NCI-H82 (cell line): ENCODE measurements at regions not wholly inside any gene's neighbourhood (a gene's known extent, or its start where the extent isn't known, plus 50 kb on each side); places are given as distances from the start of the nearest gene placed in this dataset.

Source experiments
- DNase-seq: peaks from one replicate; lab custom pipeline; 2025; lab: John Stamatoyannopoulos, UW

- no peak for DNase-seq
These were observed 69.7 kb upstream of the CTDP1 start for GRCh38 chr18:79609841-79610281.

DNA sequence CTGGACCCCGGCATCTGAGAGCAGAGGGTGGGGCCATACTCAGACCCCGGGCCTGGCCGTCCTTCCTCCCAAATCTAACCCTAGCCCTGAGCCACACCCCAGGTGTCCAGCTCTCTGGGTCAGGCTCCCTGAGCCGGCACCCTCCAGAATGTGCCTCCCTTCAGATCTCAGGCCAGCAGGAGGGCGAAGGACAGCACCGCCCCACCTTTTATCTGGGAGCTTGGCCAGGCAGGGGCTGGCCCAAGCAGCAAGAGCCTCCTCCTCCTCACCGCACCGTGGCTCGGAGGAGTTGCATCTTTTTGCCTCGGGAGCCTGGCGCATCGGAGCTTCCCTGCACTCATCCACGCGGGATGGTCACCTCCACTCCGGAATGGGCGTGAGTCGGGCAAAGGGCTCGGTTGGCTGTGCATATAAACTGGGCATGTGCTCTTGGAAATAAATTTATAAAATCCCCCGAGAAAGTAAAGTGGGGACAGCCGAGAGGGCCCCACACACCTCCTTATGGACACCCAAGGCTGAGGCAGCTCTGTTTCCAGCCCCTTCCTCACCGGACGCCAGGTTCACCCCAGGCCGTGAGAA, 69.1 kb upstream of the CTDP1 start:
- DNase-seq, result no peak

DNA sequence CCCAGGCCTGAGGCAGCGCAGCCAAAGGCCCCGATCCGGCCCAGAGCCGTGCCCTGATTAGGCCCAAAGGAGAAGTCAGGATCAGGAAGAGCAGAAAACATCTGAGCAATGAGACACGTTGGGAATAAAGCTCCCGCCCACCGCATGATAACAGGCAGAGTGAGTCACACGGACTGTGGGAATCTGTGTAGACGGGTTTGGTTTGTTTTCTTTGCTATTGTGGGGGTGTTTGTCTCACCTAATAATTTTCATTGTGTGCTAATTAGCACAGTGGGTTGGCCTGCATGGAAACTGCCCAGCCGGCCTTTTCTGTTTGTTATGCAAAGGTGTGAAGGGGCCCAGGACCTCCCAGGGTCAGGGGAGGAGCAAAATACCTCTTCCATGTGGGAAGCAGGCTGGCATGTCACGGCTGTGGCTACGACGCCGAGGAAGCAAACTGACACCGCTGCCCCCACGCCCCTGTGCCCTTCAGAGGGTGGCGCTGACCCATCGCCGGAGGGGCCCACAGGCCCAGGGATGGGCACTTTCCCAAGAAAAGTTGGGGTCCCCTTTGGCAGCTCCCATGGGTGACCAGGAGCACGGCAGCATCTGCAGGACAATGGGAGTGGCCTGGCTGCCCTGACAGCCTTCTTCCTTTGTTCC, 68.4 kb upstream of the CTDP1 start:
- DNase-seq, result no peak

DNA sequence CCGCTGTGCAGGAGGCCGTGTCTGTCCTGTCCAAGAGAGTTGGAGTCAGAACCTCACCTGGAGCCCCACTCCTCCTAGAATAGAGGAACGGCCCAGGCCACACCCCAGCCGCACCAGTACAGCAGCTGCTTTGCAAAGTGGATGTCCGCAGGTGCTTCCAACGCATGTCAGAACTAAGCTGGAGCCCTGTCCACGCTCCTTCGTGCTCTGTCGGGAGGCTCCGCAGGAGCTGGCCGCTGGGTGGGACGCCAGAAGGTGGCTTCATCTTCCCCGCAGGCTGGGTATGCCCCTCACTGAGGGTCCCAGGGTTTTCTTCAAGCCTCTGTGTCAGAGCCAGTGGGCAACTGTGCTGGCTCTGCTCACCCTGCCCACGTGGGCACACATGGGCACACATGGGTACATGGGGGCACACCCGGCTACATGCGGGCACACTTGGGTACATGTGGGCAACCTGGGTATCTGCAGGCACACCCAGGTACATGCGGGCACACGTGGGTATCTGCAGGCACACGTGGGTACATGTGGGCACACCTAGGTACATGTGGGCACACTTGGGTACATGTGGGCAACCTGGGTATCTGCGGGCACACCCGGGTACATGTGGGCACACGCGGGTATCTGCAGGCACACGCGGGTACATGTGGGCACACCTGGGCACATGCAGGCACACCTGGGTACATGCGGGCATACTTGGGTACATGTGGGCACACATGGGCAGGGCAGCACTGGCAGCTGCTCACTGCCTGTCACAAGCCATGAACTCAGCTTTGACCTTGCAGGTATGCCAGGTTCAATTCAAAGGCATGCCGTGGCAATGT, 67.1 kb upstream of the CTDP1 start:
- DNase-seq, result no peak

DNA sequence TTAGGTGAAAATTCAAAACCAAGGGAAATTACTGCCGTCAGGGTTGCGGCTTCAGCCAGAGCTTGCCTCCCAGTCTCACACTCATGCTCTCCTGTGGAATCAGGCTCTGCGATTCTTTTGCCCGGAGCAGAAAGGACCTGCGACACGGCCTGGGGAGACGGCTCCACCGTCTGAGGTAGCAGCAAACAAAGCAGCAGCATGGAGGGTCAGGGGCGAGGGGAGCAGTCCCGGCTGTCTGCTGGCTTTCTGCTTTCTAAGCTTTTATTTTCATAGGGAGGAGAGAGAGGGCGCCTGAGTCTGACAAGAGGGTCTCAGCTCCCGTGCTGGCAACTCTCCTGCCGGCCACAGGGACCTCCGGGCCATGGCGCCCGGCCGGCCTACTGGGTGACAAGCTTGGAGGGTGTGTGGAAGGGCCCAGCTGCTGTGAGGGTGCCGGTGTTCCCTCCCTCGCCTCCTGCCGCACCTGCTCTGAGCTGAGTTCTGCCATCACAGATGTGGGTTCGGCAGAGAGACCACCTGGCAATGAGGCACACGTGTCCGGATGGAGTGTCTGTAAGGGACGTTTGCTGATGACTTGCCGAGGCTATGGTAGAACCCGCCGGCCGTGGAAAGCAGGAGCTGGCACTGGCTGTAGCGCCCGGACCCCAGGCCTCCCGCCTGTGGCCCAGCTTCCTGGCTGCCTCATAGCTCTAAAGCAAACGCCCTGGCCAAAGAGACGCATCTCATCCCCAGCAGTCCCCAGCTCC, 66.2 kb upstream of the CTDP1 start:
- no peak for DNase-seq

DNA sequence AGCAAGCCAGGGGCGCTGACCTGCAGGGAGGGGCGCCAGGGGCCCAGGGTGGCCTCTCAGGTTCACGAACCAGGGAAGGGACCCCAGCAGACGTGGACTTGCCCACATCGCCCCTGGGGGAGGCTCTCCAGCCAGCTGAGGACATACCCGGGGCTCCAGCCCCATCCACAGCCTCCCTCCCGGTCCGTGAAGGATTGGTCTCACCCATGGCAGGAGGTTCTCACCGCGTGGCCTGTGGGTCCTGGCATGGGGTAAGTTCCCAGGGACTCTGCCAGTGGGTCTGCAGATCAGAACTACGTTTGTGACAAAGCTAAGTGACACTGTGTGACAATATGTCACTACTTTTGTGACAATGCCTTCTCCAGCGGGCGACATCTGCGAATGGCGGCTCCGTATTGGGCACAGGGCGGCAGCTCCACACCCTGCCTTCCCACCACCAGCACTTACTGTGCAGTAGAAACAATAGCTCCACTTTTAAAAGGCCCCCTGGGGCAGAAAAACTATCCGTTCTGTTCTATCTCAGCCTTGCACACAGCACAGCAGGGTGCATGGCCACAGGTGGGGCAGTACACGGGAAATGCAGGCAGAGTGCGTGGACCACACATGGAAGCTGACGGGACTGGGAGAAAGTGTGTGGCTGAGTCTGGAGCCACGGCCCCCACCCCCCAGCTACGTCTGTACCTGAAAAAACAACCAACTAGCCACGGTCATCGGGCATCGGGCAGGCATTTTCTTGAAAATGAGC, 65.2 kb upstream of the CTDP1 start:
- no peak for DNase-seq

DNA sequence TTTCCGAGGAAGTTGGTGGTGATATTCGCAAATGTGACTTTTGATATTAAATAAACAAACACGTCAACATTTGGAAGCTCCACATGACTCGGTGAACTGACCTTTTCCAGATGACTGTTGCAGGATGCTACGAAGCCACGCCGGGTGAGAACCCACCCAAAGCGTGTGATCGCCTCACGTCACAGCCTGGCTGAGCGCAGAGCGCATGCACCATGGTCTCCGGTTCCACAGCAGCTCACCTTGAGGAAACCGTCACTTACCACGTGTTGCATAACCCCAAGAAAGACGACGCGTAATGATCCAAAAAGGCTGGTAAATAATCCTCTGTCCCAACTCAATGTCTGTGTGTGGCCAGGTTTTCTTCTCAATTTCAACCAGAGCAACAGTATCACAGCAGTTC, 64.5 kb upstream of the CTDP1 start:
- no peak for DNase-seq

DNA sequence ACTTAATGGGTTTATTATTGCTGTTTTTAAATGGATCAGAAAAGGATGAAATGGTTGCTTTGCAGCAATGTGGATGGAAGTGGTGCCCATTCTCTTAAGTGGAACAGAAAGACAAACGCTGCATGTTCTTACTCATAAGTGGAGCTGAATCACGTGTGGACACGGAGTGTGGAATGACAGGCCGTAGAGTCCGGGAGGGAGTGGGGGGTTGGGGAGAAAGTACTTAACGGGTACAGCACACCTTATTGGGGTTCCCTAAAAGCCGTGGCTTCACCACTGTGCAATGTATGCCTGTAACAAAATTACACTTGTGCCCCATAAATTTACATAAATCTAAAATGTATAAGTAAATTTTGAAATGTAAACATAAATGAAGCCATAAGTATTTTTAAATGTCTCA, 64.0 kb upstream of the CTDP1 start:
- no peak for DNase-seq

- no peak for DNase-seq
These were observed 62.7 kb upstream of the CTDP1 start for GRCh38 chr18:79616651-79617510.

- no peak for DNase-seq
These were observed 61.8 kb upstream of the CTDP1 start for GRCh38 chr18:79617511-79618500.

DNA sequence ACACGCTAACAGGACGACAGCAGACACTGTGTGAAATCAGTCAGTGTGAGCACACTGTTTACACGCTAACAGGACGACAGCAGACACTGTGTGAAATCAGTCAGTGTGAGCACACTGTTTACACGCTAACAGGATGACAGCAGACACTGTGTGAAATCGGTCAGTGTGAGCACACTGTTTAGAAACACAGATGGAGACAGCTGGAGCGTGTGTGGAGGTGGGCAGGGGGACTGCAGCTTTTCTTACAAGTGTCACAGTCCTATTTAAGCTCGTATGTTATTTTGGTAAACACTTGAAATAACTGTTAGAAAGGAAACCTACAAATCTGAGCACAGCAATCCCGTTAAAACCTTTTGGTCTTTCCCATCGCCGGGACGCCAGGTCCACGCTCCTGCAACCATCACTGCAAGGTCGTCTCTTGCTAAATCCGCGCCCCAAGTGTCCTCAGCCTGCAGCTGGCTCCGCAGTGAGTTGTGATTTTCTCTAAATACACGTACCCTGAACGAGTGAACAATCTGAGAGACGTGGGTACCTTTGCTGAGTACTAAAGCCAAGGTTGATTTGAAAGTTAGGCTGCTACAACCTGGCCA, 58.9 kb upstream of the CTDP1 start:
- DNase-seq, result no peak

DNA sequence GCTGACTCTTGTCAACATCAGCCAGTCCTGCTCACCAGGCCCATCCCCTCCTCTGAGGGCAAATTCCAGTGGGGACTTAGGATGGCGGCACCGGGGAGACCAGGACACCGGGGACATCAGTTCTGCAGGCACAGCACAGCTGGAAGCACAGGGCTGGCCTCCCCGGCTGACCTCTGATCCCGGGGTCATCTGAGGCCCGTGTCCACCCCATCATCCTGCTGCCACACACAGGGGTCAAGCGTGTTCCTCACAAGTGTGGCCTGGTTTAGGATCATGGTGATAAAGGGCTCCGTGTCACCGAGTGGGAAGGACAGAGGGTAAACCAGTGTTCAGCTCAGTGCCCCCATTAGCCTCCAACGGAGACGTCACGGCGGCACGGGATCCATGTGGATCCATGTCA, 58.1 kb upstream of the CTDP1 start:
- no peak for DNase-seq

DNA sequence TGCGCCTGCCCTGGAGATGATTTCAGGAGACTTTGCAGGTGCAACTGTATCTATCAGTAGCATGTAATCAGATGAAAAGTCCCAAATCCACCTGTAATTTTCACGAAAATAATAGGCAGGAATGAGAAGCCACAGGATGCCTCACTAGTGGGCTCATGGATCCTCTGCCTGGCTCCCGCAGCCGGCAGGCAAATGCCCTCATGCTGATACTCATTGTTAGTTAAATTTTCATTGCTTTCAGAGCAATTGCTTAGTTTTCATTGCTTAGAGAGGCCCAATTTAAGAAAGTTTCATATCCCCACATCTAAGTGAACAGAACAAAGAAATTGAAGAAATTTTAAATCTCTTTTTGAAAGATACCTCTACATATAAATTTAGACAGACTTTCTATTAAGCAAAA, 57.6 kb upstream of the CTDP1 start:
- no peak for DNase-seq

GRCh38 chr18:79624356-79625170, 55.0 kb upstream of the CTDP1 start:
- DNase-seq, result no peak

- peak; percentile 5 for DNase-seq
These were observed 54.2 kb upstream of the CTDP1 start for GRCh38 chr18:79625195-79625923.

DNA sequence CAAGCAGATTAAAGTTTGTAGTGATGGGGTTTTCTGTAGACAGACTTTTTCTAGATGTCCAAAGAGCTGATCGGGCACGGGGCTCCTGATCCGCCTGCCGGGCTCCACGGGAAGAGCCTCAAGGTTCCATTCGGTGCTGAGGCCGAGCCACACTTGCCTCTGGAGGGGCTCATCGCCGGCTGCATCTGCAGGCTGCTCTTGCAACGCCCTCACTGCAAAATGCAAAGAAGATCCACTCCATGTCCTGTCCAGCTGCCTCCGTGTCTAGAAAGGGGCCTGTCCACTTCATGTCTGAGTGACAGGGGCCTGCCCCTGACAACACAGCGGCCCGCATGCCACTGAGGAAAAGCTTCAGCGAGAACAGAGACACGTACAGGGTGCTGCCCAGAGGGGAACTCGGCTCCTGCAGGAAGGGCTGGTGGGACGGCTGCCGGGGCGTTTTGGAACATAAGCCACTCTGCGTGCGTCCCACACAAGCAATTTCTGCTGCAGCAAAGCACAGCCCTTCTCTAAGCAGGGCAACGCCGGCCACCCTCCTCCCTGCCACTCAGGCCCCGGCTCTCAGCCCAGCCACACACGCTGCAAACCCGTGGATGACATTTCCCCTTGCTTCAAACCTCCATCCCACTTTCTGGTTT, 53.6 kb upstream of the CTDP1 start:
- no peak for DNase-seq
